BJ (cell line): ENCODE measurements at regions not wholly inside any gene's neighbourhood (a gene's known extent, or its start where the extent isn't known, plus 50 kb on each side); places are given as distances from the start of the nearest gene placed in this dataset.

ENCODE experiments used
- CTCF ChIA-PET: fragments of 350-600 bp; formaldehyde crosslinking; extraction: SDS; loops from one replicate; lab custom pipeline; 2021; ENCODE audit warnings: antibody characterized with exemption, inconsistent platforms; lab: Yijun Ruan, JAX
- POLR2A ChIA-PET: fragments of 300-600 bp; sonication (Branson Sonifier 250); formaldehyde crosslinking; extraction: SDS; loops from one replicate; lab custom pipeline; 2021; ENCODE audit warnings: antibody characterized with exemption; lab: Charles Lee
- DNase-seq: peaks from one replicate; pipeline ENCODE4 v3.0.0-alpha.2; 2011; ENCODE audit warnings: low read depth
- H3K27me3 ChIP-seq: 2 replicates; pipeline ENCODE4 v1.6.0; 2011; ENCODE audit warnings: low read length; ENCODE audit not compliant: control insufficient read depth, insufficient read depth
- H3K36me3 ChIP-seq: 2 replicates; pipeline ENCODE4 v1.5.1; 2011; ENCODE audit warnings: low read length; ENCODE audit not compliant: control insufficient read depth, insufficient read depth
- H3K4me3 ChIP-seq: 2 replicates; pipeline ENCODE4 v1.5.1; 2011; ENCODE audit warnings: low read depth, mild to moderate bottlenecking, control low read depth, low read length
- TF ChIP-seq, protein P1 (sequence below): IDR thresholded peaks from 2 replicates; pipeline ENCODE4 v1.5.1; 2011; ENCODE audit warnings: low read depth, mild to moderate bottlenecking, control low read depth, inconsistent platforms, low read length, moderate library complexity; ENCODE audit not compliant: insufficient read depth

DNA sequence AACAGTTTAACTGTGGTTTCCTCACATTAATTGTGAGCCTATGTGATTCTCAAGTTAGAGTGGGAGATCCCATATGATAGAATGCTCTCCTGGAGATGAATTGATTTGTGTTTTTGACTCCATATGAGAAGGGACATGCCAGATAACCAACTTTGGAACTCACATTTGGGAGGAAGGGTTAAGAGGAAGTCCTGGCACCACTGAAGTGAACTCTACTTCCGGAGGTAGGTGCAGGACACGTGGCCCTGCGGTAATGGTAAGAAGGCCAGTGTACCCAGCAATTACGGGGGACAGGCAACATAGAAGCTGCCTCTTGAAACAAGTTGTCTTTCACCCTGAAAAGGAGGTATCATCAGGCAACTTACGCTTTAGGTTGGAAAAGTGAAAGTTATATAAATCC, 146.6 kb upstream of the RFX3 start:
- TF ChIP-seq, protein P1, sequence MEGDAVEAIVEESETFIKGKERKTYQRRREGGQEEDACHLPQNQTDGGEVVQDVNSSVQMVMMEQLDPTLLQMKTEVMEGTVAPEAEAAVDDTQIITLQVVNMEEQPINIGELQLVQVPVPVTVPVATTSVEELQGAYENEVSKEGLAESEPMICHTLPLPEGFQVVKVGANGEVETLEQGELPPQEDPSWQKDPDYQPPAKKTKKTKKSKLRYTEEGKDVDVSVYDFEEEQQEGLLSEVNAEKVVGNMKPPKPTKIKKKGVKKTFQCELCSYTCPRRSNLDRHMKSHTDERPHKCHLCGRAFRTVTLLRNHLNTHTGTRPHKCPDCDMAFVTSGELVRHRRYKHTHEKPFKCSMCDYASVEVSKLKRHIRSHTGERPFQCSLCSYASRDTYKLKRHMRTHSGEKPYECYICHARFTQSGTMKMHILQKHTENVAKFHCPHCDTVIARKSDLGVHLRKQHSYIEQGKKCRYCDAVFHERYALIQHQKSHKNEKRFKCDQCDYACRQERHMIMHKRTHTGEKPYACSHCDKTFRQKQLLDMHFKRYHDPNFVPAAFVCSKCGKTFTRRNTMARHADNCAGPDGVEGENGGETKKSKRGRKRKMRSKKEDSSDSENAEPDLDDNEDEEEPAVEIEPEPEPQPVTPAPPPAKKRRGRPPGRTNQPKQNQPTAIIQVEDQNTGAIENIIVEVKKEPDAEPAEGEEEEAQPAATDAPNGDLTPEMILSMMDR: no peak
- DNase-seq: no peak
- ChIA-PET CTCF (no interaction called here), POLR2A (no interaction called here)
- H3K4me3 ChIP-seq: no peak overlapping the region
- no peaks in the 10 kb centered on the region for H3K36me3 ChIP-seq
- H3K27me3 ChIP-seq: no peaks in the 10 kb centered on the region

- CTCF ChIA-PET: interaction anchor here (0.9 to 1.7 kb wide), 2 partner anchors 13 to 43 kb away, joined by 3 to 4 read pairs; no protein-coding TSS in a partner anchor
- Histone ChIP-seq H3K4me3 (no peak overlapping the region), H3K36me3 (no peaks in the 10 kb centered on the region), H3K27me3 (no peaks in the 10 kb centered on the region)
- no peak for DNase-seq
- TF ChIP-seq, protein P1: no peak
- POLR2A ChIA-PET: no interaction called here
Measured at GRCh38 chr9:3664044-3664443, 138.2 kb upstream of the RFX3 start.

DNA sequence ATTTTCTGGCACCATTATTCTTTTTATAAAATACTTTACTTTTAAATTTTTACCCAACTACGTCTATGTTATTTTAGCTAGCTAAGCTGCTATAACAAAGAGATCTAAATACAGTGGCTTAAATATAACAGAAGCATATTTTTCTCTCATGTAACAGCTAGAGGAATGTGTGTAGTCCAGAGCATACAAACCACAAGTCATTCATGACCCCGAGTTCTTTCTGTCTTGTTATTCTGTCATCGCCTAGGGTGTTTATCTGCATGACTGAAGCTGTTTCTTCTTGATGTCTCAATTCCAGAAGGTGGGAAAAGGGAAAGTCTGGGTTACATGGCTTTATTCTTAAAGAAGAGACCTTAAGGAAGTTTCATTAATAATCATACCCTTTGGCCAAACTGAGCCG, 136.9 kb upstream of the RFX3 start:
- H3K27me3 ChIP-seq: no peaks in the 10 kb centered on the region
- H3K36me3 ChIP-seq: no peaks in the 10 kb centered on the region
- CTCF ChIA-PET: interaction anchor here (0.7 to 1.7 kb wide), 2 partner anchors 9 to 42 kb away, joined by 3 to 6 read pairs; no protein-coding TSS in a partner anchor
- TF ChIP-seq, protein P1: no peak
- no peak overlapping the region for H3K4me3 ChIP-seq
- DNase-seq: no peak
- POLR2A ChIA-PET: no interaction called here

DNA sequence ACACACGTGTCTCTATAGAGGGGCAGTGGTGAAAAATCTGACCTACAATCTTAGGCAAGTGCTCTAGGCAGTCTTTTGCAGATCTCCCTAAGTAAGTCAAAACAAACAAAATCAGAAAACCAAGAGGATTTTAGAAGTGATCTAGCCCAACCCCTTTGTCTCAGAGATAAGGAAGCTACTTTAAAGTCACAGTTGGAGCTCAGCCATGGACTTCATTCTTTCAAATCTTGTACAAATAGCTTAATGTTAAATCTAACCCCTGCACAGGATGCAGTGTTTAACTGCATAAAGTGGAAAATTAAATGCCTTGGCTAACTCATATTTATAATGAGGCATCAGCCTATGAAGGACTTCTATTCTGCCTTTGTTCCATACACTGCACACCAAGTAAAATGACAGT, 135.1 kb upstream of the RFX3 start:
- Histone ChIP-seq H3K4me3 (no peak overlapping the region), H3K36me3 (no peaks in the 10 kb centered on the region), H3K27me3 (no peaks in the 10 kb centered on the region)
- POLR2A ChIA-PET: no interaction called here
- CTCF ChIA-PET: interaction anchor here (2.0 kb wide), 1 partner anchor 10 kb away, joined by 6 read pairs; no protein-coding TSS in a partner anchor
- TF ChIP-seq, protein P1: no peak
- DNase-seq: no peak

GRCh38 chr9:3659647-3660046, 133.8 kb upstream of the RFX3 start:
- no peak overlapping the region for H3K4me3 ChIP-seq
- no peaks in the 10 kb centered on the region for H3K27me3 ChIP-seq
- CTCF ChIA-PET: interaction anchor here (1.0 to 2.0 kb wide), 2 partner anchors 11 to 13 kb away, joined by 3 to 6 read pairs; no protein-coding TSS in a partner anchor

More at GRCh38 chr9:3659647-3660046, 133.8 kb upstream of the RFX3 start:
- DNase-seq: no peak
- no peaks in the 10 kb centered on the region for H3K36me3 ChIP-seq
- POLR2A ChIA-PET: no interaction called here
- TF ChIP-seq, protein P1: no peak
